ENCODE measurements at regions not wholly inside any gene's neighbourhood (a gene's known extent, or its start where the extent isn't known, plus 50 kb on each side); places are given as distances from the start of the nearest gene placed in this dataset.
A peak's percentile ranks its signal among the peaks of the same experiment; 100 is the strongest.

GRCh38 chr22:46088541-46089311, 61.6 kb upstream of the PPARA start:
- H3K27ac ChIP-seq: peak overlapping the region; percentile 96 to 99 (median 98)
- peak; percentile 83 for DNase-seq
- TF ChIP-seq POLR2A (IDR thresholded peaks at IDR 0.05) (no peak), EP300 (IDR thresholded peaks at IDR 0.05) (peak in 1 of 4 donors; percentile 25), CTCF (IDR thresholded peaks at IDR 0.05) (no peak), POLR2AphosphoS5 (IDR thresholded peaks at IDR 0.05) (peak in 3 of 4 donors; percentile 6 to 42 (median 6))
- no peaks in the 10 kb centered on the region for H3K9me3 ChIP-seq
- no peaks in the 10 kb centered on the region for H3K27me3 ChIP-seq
- peaks cover 0 to 100% (median 100%) of the 10 kb centered on the region in 4 donors for H3K4me1 ChIP-seq
- peaks cover 0 to 17% (median 4%) of the 10 kb centered on the region in 4 donors for H3K36me3 ChIP-seq
- peak overlapping the region in 3 of 4 donors; percentile 20 to 33 (median 32) for H3K4me3 ChIP-seq
- 73 to 80% methylated on average over 25 of the region's 25 CpGs for WGBS, 2 donors
- intact Hi-C loops (cut with DNase I): loop anchor here (2.0 kb wide), 1 partner anchor 24 kb away; no protein-coding TSS in a partner anchor

- Histone ChIP-seq H3K36me3 (peaks cover 0 to 17% (median 5%) of the 10 kb centered on the region in 4 donors), H3K4me3 (peak overlapping the region in 3 of 4 donors; percentile 20 to 33 (median 32))
- TF ChIP-seq POLR2AphosphoS5 (IDR thresholded peaks at IDR 0.05) (no peak), POLR2A (IDR thresholded peaks at IDR 0.05) (no peak), CTCF (IDR thresholded peaks at IDR 0.05) (no peak), EP300 (IDR thresholded peaks at IDR 0.05) (no peak)
Measured at GRCh38 chr22:46089426-46090035, 60.8 kb upstream of the PPARA start.

GRCh38 chr22:46090036-46090591, 60.2 kb upstream of the PPARA start:
- peak; percentile 88 for DNase-seq
- Histone ChIP-seq H3K36me3 (peaks cover 0 to 17% (median 5%) of the 10 kb centered on the region in 4 donors), H3K4me1 (peaks cover 0 to 100% (median 100%) of the 10 kb centered on the region in 4 donors), H3K27me3 (no peaks in the 10 kb centered on the region), H3K9me3 (no peaks in the 10 kb centered on the region), H3K27ac (peak overlapping the region; percentile 96 to 99 (median 98)), H3K4me3 (peak overlapping the region in 2 of 4 donors; percentile 2 to 32)
- TF ChIP-seq POLR2AphosphoS5 (IDR thresholded peaks at IDR 0.05) (peak; percentile 9 to 33 (median 30)), EP300 (IDR thresholded peaks at IDR 0.05) (no peak)
- intact Hi-C loops (cut with DNase I): loop anchor here (2.0 to 5.0 kb wide), 2 partner anchors 15 to 78 kb away; no protein-coding TSS in a partner anchor
- WGBS, 2 donors: 76 to 77% methylated on average over 22 of the region's 22 CpGs

More at GRCh38 chr22:46089426-46090035, 60.8 kb upstream of the PPARA start:
- Histone ChIP-seq H3K27ac (peak overlapping the region; percentile 96 to 99 (median 98)), H3K4me1 (peaks cover 0 to 100% (median 100%) of the 10 kb centered on the region in 4 donors), H3K9me3 (no peaks in the 10 kb centered on the region), H3K27me3 (no peaks in the 10 kb centered on the region)
- WGBS, 2 donors: 84 to 89% methylated on average over 24 of the region's 24 CpGs
- intact Hi-C loops (cut with DNase I): loop anchor here (2.0 to 5.0 kb wide), 3 partner anchors 15 to 77 kb away; no protein-coding TSS in a partner anchor
- peak; percentile 68 for DNase-seq

- Histone ChIP-seq H3K4me1 (peaks cover 0 to 100% (median 99%) of the 10 kb centered on the region in 4 donors), H3K36me3 (peaks cover 0 to 17% (median 5%) of the 10 kb centered on the region in 4 donors), H3K27me3 (no peaks in the 10 kb centered on the region), H3K9me3 (no peaks in the 10 kb centered on the region), H3K27ac (peak overlapping the region; percentile 96 to 99 (median 98)), H3K4me3 (no peak overlapping the region)
- intact Hi-C loops (cut with DNase I): loop anchor here (2.0 to 5.0 kb wide), 2 partner anchors 14 to 78 kb away; no protein-coding TSS in a partner anchor
- WGBS, 2 donors: 81 to 90% methylated on average over 10 of the region's 10 CpGs
- DNase-seq: peak; percentile 74
- TF ChIP-seq POLR2AphosphoS5 (IDR thresholded peaks at IDR 0.05) (peak in 1 of 4 donors; percentile 5), POLR2A (IDR thresholded peaks at IDR 0.05) (no peak)
Measured at GRCh38 chr22:46090631-46091201, 59.6 kb upstream of the PPARA start.

- H3K36me3 ChIP-seq: peaks cover 0 to 11% (median 5%) of the 10 kb centered on the region in 4 donors
- TF ChIP-seq CTCF (IDR thresholded peaks at IDR 0.05): no peak
- no peak for TF ChIP-seq POLR2A (IDR thresholded peaks at IDR 0.05)
- TF ChIP-seq EP300 (IDR thresholded peaks at IDR 0.05): no peak
- TF ChIP-seq POLR2AphosphoS5 (IDR thresholded peaks at IDR 0.05): no peak
- H3K4me3 ChIP-seq: no peak overlapping the region
- no peaks in the 10 kb centered on the region for H3K9me3 ChIP-seq
- intact Hi-C loops (cut with DNase I): loop anchor here (2.0 to 5.0 kb wide), 2 partner anchors 13 to 79 kb away; no protein-coding TSS in a partner anchor
- no peaks in the 10 kb centered on the region for H3K27me3 ChIP-seq
- DNase-seq: no peak
- peak overlapping the region; percentile 96 to 99 (median 98) for H3K27ac ChIP-seq
- WGBS, 2 donors: 83 to 87% methylated on average over 19 of the region's 19 CpGs
- peaks cover 0 to 100% (median 99%) of the 10 kb centered on the region in 4 donors for H3K4me1 ChIP-seq
Measured at GRCh38 chr22:46091277-46091977, 58.9 kb upstream of the PPARA start.
